ENCODE measurements at regions not wholly inside any gene's neighbourhood (a gene's known extent, or its start where the extent isn't known, plus 50 kb on each side); places are given as distances from the start of the nearest gene placed in this dataset.

DNA sequence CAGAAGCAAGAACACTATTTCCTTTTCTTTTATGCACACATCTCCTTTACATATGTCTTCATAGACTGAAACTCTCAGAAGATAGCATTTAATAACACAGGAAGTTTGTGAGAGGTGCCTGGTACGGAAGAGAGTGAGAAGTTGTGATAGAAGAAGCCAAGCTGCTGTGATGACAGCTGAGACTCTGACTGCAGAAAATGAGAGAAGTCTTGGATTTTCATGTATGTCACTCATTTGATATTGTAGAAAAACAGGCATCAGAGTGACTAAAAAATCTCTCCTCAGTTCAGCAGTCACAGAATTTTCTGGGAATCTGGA is 154.9 kb upstream of the BMP2 start:
- Histone ChIP-seq H3K9me2 (ENCODE audit: insufficient read depth, low read length) (no peaks in the 10 kb centered on the region), H3F3A (ENCODE audit: insufficient read depth, low read length, poor library complexity, severe bottlenecking) (no peaks in the 10 kb centered on the region), H3K27me3 (ENCODE audit: insufficient read depth, low read depth, low read length) (no peaks in the 10 kb centered on the region), H3K4me2 (ENCODE audit: low read length) (no peak overlapping the region), H2AFZ (ENCODE audit: low read depth, low read length) (no peak overlapping the region), H3K9me3 (ENCODE audit: low read length) (no peaks in the 10 kb centered on the region), H3K27ac (ENCODE audit: low read length) (no peak overlapping the region), H3K4me3 (ENCODE audit: low read length) (no peak overlapping the region), H4K20me1 (ENCODE audit: insufficient read depth) (no peaks in the 10 kb centered on the region), H3K36me3 (ENCODE audit: insufficient read depth, low read length) (no peaks in the 10 kb centered on the region), H3K9ac (ENCODE audit: low read length) (no peak overlapping the region), H3K79me2 (replicated peaks; ENCODE audit: insufficient read depth, low read length) (no peaks in the 10 kb centered on the region)
- TF ChIP-seq MXI1 (conservative IDR thresholded peaks at IDR 0.05; ENCODE audit: poor library complexity, severe bottlenecking) (no peak), EZH2 (IDR thresholded peaks at IDR 0.05; ENCODE audit: borderline replicate concordance, insufficient read depth, low read length, poor library complexity, severe bottlenecking) (no peak), EP300 (conservative IDR thresholded peaks at IDR 0.05; ENCODE audit: poor library complexity, severe bottlenecking) (no peak), SMC3 (conservative IDR thresholded peaks at IDR 0.05; ENCODE audit: poor library complexity) (no peak), TAF1 (IDR thresholded peaks at IDR 0.05; ENCODE audit: low read depth) (no peak)
- TF ChIP-seq, protein P1, sequence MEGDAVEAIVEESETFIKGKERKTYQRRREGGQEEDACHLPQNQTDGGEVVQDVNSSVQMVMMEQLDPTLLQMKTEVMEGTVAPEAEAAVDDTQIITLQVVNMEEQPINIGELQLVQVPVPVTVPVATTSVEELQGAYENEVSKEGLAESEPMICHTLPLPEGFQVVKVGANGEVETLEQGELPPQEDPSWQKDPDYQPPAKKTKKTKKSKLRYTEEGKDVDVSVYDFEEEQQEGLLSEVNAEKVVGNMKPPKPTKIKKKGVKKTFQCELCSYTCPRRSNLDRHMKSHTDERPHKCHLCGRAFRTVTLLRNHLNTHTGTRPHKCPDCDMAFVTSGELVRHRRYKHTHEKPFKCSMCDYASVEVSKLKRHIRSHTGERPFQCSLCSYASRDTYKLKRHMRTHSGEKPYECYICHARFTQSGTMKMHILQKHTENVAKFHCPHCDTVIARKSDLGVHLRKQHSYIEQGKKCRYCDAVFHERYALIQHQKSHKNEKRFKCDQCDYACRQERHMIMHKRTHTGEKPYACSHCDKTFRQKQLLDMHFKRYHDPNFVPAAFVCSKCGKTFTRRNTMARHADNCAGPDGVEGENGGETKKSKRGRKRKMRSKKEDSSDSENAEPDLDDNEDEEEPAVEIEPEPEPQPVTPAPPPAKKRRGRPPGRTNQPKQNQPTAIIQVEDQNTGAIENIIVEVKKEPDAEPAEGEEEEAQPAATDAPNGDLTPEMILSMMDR (IDR thresholded peaks at IDR 0.05; ENCODE audit: poor library complexity, severe bottlenecking), result no peak

DNA sequence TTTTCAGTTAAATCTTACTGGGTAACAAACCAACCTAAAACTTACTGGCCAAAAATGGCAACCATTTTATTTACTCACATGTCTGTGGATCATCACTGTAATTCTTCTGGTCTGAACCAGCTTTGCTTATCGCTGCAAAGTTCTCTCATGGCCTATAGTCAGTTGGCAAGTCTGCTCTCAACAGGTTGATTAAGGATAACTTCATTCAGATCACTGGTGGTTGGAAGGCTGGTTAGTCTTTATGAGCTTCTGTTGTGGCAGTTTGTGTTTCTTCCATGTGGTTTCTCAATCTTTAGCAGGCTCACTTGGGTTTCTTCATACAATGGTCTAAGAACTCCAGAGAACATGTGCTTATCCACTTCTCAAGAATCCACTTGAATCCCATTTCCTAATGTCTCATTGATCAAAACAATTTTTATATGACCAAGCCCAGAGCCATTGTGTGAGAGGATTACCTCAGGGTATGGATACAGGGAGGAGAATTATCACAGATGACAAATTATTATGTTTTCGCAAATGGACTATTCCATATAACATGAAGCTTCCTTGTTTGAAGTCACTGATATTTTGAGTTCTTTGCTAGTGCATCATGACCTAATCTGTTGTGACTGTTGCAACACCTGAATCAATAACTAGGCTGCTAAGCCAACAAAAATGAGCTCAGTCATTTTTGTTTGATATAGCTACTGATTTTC is 155.4 kb upstream of the BMP2 start:
- no peak overlapping the region for H3K4me2 ChIP-seq (ENCODE audit: low read length)
- H2AFZ ChIP-seq (ENCODE audit: low read depth, low read length), result no peak overlapping the region
- H3K4me3 ChIP-seq (ENCODE audit: low read length), result no peak overlapping the region
- H3K27me3 ChIP-seq (ENCODE audit: insufficient read depth, low read depth, low read length), result no peaks in the 10 kb centered on the region
- no peaks in the 10 kb centered on the region for H3K36me3 ChIP-seq (ENCODE audit: insufficient read depth, low read length)
- no peaks in the 10 kb centered on the region for H3K79me2 ChIP-seq (replicated peaks; ENCODE audit: insufficient read depth, low read length)
- no peaks in the 10 kb centered on the region for H3K9me3 ChIP-seq (ENCODE audit: low read length)
- H3K9ac ChIP-seq (ENCODE audit: low read length), result no peak overlapping the region
- TF ChIP-seq SMC3 (conservative IDR thresholded peaks at IDR 0.05; ENCODE audit: poor library complexity), result no peak
- TF ChIP-seq RAD21 (conservative IDR thresholded peaks at IDR 0.05), result no peak
- TF ChIP-seq, protein P1 (IDR thresholded peaks at IDR 0.05; ENCODE audit: poor library complexity, severe bottlenecking), result no peak
- TF ChIP-seq POLR2AphosphoS5 (IDR thresholded peaks at IDR 0.05), result no peak
- no peak for TF ChIP-seq EP300 (conservative IDR thresholded peaks at IDR 0.05; ENCODE audit: poor library complexity, severe bottlenecking)
- no peak for TF ChIP-seq MXI1 (conservative IDR thresholded peaks at IDR 0.05; ENCODE audit: poor library complexity, severe bottlenecking)
- TF ChIP-seq, protein P2, sequence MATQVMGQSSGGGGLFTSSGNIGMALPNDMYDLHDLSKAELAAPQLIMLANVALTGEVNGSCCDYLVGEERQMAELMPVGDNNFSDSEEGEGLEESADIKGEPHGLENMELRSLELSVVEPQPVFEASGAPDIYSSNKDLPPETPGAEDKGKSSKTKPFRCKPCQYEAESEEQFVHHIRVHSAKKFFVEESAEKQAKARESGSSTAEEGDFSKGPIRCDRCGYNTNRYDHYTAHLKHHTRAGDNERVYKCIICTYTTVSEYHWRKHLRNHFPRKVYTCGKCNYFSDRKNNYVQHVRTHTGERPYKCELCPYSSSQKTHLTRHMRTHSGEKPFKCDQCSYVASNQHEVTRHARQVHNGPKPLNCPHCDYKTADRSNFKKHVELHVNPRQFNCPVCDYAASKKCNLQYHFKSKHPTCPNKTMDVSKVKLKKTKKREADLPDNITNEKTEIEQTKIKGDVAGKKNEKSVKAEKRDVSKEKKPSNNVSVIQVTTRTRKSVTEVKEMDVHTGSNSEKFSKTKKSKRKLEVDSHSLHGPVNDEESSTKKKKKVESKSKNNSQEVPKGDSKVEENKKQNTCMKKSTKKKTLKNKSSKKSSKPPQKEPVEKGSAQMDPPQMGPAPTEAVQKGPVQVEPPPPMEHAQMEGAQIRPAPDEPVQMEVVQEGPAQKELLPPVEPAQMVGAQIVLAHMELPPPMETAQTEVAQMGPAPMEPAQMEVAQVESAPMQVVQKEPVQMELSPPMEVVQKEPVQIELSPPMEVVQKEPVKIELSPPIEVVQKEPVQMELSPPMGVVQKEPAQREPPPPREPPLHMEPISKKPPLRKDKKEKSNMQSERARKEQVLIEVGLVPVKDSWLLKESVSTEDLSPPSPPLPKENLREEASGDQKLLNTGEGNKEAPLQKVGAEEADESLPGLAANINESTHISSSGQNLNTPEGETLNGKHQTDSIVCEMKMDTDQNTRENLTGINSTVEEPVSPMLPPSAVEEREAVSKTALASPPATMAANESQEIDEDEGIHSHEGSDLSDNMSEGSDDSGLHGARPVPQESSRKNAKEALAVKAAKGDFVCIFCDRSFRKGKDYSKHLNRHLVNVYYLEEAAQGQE (IDR thresholded peaks at IDR 0.05; ENCODE audit: borderline replicate concordance), result no peak
- no peak for TF ChIP-seq EZH2 (IDR thresholded peaks at IDR 0.05; ENCODE audit: borderline replicate concordance, insufficient read depth, low read length, poor library complexity, severe bottlenecking)
- no peak for TF ChIP-seq TAF1 (IDR thresholded peaks at IDR 0.05; ENCODE audit: low read depth)
- no peaks in the 10 kb centered on the region for H3F3A ChIP-seq (ENCODE audit: insufficient read depth, low read length, poor library complexity, severe bottlenecking)
- no peaks in the 10 kb centered on the region for H3K9me2 ChIP-seq (ENCODE audit: insufficient read depth, low read length)
- no peak overlapping the region for H3K27ac ChIP-seq (ENCODE audit: low read length)
- H4K20me1 ChIP-seq (ENCODE audit: insufficient read depth), result no peaks in the 10 kb centered on the region
